ENCODE measurements at regions not wholly inside any gene's neighbourhood (a gene's known extent, or its start where the extent isn't known, plus 50 kb on each side); places are given as distances from the start of the nearest gene placed in this dataset.

- TF ChIP-seq CTCF (IDR thresholded peaks at IDR 0.05; ENCODE audit: low read depth, low read length): no peak
- in situ Hi-C loops (cut with HindIII; ENCODE audit: low sequenced_read_pairs): no loop called here
- DNase-seq (ENCODE audit: low read depth, low spot score): no peak
- H3K4me3 ChIP-seq (ENCODE audit: low read depth, low read length): no peak overlapping the region
These were observed 49.9 kb upstream of the ATP2B2 start for GRCh38 chr3:10555263-10555662.

GRCh38 chr3:10556312-10556711 is 50.9 kb upstream of the ATP2B2 start:
- DNase-seq (ENCODE audit: low read depth, low spot score): no peak
- TF ChIP-seq CTCF (IDR thresholded peaks at IDR 0.05; ENCODE audit: low read depth, low read length): no peak
- in situ Hi-C loops (cut with HindIII; ENCODE audit: low sequenced_read_pairs): no loop called here
- H3K4me3 ChIP-seq (ENCODE audit: low read depth, low read length): no peak overlapping the region

GRCh38 chr3:10557250-10557649 is 51.9 kb upstream of the ATP2B2 start:
- no peak overlapping the region for H3K4me3 ChIP-seq (ENCODE audit: low read depth, low read length)
- in situ Hi-C loops (cut with HindIII; ENCODE audit: low sequenced_read_pairs): no loop called here
- no peak for DNase-seq (ENCODE audit: low read depth, low spot score)
- TF ChIP-seq CTCF (IDR thresholded peaks at IDR 0.05; ENCODE audit: low read depth, low read length): no peak

GRCh38 chr3:10557781-10558373 is 52.5 kb upstream of the ATP2B2 start:
- DNase-seq (ENCODE audit: low read depth, low spot score): peak; percentile 42
- in situ Hi-C loops (cut with HindIII; ENCODE audit: low sequenced_read_pairs): no loop called here
- no peak overlapping the region for H3K4me3 ChIP-seq (ENCODE audit: low read depth, low read length)
- no peak for TF ChIP-seq CTCF (IDR thresholded peaks at IDR 0.05; ENCODE audit: low read depth, low read length)

GRCh38 chr3:10558736-10559135 is 53.4 kb upstream of the ATP2B2 start:
- TF ChIP-seq CTCF (IDR thresholded peaks at IDR 0.05; ENCODE audit: low read depth, low read length): no peak
- H3K4me3 ChIP-seq (ENCODE audit: low read depth, low read length): no peak overlapping the region
- in situ Hi-C loops (cut with HindIII; ENCODE audit: low sequenced_read_pairs): no loop called here
- no peak for DNase-seq (ENCODE audit: low read depth, low spot score)

GRCh38 chr3:10560060-10560861 is 54.9 kb upstream of the ATP2B2 start:
- no peak for DNase-seq (ENCODE audit: low read depth, low spot score)
- no peak overlapping the region for H3K4me3 ChIP-seq (ENCODE audit: low read depth, low read length)
- no peak for TF ChIP-seq CTCF (IDR thresholded peaks at IDR 0.05; ENCODE audit: low read depth, low read length)
- in situ Hi-C loops (cut with HindIII; ENCODE audit: low sequenced_read_pairs): no loop called here
